ENCODE measurements at regions not wholly inside any gene's neighbourhood (a gene's known extent, or its start where the extent isn't known, plus 50 kb on each side); places are given as distances from the start of the nearest gene placed in this dataset.
A peak's percentile ranks its signal among the peaks of the same experiment; 100 is the strongest.

DNA sequence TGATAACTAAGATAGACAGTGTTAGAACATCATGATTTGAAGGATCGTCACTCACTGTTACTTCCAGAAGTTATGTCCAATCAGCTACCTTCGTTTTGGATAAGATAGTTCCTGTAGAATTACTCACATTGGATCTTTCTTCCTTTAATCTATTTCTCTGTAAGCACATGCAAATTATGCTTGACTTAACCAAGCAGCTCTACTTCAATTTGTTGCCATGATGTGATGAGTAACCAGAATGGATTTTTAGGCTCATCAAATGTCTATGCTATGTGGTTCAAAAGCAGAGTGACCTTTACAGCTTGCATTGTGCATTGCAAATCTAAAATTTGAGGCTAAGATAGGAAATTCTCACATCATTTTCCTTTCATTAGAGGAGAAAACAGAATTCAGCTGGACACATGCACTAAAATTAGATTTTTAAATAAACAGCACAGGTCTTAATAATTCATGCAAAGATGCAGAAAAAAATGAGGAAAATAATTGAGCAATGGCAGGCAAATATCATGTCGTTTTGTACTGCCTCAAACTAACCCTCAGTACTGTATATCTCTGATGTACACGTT lies 76.7 kb upstream of the ZFP64 start:
- no peak for DNase-seq

DNA sequence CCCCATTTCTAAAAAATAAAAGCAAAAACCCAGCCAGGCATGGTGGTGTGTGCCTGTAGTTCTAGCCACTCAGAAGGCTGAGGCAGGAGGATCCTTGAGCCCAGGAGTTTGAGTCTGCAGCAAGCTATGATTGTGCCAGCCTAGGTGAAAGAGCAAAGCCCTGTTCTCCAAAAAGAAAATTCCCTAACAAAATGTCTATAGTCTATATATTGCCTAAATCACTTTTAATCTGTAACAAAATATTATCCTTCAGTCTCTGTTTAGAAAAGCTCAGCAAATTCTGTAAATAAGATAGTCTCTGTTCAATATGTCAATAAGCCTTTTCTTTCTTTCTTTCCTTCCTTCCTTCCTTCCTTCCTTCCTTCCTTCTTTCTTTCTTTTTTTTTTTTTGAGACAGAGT lies 75.8 kb upstream of the ZFP64 start:
- no peak for DNase-seq

DNA sequence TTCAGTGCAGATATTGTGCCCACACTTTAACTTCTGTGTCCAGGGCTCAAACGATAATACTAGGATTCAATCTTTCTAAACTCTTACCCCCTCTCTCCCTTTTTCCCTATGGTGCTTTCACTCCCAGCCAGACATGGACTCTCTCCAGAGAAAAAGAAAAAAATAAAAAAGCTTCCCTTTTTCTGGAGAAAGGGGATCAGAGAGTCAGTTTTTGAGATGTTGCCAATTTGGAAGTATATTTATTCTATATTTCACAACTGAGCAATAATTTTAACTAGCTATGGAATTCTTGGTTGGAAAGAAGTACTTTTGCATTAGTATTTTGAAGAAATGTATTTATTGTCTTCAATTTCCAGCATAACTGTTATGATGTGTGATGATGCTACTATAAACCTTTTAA lies 72.2 kb upstream of the ZFP64 start:
- no peak for DNase-seq

DNA sequence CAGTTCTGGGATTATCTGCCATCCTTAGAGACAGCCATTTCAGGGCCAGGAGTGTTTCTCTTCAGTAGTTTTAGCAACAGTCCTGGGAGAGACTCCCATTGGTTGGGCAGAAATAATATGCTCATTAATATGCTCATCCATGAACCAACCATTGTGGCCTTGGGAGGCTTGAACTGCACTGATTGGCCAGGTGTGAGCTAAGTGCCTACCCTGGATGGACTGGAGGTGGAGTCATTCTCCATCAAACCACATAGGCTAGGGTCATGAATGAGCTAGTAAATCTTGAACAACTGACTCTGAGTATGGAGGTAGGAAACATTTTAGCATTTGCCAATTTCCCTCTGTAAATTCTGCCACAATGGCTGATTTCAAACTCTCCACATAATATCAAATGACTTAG lies 70.2 kb upstream of the ZFP64 start:
- no peak for DNase-seq

DNA sequence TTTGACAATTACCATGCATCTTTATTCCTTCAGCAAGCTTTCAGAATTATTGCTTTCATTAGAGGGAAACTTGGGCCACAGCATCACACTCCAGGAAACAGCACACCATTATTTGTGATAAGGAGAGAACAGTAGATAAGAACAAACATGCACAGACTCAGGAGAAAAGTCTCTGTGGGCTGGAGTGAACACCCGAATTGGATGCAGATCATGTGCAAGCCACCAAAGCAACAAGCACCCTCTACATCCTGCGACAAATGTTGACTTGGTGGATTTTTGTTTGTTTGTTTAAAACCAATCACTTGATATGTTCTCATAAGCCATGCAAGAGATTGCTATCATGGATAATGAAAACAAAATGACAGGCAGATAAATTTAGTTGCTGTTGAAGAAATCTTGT lies 67.7 kb upstream of the ZFP64 start:
- DNase-seq = no peak

DNA sequence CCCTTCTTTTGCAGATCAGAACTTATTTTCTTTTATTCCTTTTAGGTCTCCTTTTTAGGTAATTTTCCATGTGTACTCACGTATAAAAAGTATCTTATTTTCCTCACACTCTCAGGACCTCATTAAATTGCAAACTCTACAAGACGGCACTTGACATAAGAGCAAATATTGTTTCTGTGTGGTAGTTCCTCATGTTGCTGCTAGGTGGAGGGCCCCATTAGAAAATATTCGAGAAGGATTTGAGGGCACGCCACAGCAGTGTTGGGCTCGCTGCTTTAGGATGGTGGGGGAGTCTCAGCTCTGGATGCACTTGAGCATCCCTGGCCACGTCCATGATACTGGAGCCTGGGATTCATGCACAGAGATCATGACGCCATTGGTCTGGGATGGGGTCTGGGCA lies 64.9 kb upstream of the ZFP64 start:
- DNase-seq = no peak

DNA sequence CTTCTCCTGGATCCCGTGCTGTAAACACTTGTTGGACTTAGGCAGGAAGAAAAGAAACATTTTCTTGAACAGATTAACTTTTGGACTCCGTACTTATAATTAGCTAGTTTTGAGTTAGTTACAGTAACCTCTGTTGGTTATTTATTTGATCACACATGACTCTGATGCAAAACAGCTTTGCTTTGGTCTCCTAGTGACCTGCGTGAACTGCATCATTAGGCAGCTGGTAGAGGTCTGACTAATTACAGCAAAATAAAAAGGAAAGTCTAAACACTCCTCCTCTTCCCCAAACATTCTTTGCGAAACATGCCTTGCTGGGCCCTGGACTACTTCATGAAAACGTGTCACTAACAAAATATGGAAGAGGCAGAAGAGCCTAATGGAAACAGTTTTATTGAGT lies 61.1 kb upstream of the ZFP64 start:
- no peak for DNase-seq

DNA sequence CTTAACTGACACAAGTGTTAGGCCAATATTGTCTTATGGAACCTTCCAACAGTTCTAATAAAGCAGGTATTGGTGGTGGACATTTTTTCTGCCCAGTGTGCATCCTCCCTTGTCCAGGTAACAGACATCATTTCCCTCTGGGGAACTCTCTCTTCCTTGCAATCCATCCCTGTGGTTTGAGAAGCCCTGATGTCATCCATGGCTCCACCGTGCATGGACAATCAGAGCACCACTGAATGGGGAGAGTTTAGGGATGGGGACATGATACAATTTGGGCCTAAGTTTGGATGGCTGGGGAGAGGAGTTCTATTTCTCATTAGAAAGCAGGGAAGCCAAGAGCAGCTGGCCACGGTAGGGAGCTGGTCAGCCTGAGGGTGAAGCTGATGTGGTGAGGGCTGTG lies 60.2 kb upstream of the ZFP64 start:
- DNase-seq = no peak

DNA sequence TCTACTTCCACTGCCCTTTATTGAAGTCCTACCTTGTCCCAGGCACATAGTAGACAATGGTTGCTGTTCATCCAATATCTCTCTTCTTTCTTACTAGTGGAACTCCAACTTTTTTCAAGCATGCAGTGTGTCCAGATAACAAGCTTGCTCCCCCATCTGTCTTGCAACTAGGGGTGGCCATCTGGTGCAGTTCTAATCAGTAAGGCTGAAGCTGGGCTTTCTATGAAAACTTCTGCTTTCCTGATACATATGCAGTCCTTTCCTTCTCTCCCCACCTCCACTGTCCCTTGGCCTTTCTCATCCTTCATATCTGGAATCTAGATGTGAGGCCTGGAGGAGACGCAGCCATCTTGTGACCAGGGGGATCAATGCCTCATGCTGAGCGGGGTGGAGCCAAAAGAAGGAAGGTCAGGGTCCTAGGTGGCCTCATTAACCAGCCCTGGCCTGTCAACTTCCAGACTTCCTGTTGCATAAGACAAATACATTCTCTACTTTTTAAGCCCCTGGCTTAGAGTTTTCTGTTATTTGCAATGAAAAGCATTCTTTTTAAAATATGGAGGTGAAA lies 59.6 kb upstream of the ZFP64 start:
- DNase-seq = no peak

DNA sequence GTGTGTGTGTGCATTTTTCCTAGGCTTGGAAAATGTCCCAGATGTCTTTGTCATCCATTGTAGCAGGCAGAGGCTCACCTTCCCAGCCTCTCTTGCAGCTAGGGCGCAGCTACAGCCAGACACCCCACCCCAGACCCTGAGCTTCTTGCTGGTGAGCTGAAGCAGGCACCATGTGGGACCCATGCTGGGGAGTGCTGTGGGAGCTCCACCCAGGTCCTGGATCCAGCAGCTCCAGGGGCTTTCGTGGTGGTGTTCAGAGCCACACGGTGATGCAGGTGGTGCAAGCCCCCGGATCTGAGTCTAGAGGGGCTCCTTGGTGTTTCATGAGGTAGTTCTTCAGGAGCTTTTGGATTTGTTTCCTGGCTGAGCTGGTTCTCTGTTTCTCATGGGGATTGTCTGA lies 56.0 kb upstream of the ZFP64 start:
- DNase-seq = no peak

DNA sequence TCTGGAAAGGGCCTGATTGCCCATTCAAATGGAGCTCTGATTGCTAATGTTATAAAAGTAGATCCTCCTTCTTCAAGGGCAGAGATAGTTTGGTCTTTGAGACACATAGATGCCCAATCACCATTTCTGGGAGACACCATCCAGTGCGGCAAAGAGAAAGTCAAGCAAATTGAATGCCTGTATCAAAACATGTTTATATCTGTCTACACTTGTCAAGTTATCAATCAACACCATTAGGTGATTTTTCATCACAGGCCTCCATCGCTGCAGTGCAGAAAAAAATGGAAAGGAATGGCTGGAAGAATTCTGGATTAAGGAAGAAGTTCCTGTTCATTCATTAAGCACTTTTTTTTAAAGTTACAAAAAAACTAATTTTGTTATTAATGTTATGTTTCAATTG lies 54.8 kb upstream of the ZFP64 start:
- DNase-seq = no peak

DNA sequence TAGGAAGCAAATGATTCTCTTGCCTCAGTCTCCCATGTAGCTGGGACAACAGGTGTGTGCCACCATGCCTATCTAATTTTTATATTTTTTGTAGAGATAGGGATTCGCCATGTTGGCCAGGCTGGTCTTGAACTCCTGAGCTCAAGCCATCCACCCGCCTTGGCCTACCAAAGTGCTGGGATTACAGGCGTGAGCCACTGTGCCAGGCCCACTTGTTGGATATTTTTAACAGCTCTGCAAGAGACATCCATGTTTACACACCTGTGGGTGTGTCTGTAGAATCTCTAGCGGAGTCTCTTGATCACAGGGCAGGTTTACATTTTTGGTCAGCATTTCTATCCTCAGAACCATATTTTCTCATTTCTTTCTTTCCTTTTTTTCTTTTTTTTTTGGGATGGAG lies 53.1 kb upstream of the ZFP64 start:
- DNase-seq = no peak

DNA sequence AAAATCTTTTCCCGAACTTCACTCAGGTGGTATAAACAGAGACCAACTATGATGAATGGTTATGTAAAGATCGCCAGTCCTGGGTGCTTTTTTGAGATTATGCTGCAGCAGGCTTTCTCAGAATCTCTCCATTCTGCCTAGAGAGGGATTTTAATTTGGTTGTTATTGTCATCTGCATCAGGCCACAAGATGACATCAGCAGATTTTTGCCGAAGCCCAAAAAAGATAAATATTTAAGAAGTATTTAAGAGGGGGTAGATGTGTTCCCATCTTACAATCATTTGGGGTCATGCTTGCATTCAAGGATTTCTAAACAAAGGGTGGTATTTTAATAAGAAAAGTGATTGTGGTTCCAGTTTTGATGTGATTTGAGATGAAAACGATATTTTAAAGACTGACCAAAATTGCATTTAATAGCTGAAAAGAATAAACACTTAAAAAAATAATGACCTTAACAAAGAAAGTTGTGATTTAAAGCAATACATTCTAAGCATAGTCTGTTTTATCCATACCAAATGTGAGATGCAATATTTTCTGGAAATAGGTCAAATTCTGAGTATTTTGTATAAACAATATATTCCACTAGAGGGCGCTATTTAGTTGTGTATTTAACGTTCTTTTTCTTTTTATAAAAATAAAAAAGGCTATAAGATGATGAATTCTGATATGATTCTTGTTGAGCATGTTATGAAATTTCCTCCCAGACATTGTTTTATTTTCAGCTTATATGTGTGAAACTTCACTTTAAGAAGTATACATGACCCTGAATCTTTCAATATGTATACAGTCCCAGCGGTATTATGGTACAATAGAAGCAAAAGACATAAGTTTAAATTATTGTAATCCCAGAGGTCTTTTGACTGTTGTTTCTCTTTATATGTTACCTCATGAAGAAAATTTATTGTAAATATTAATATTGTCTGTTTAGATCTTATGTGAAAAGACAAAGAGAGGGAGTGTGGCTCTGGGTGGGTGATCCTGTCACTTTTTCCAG lies 51.0 kb upstream of the ZFP64 start:
- DNase-seq = peak in 1 of 51 donors; percentile 1
